ENCODE measurements at regions not wholly inside any gene's neighbourhood (a gene's known extent, or its start where the extent isn't known, plus 50 kb on each side); places are given as distances from the start of the nearest gene placed in this dataset.

DNA sequence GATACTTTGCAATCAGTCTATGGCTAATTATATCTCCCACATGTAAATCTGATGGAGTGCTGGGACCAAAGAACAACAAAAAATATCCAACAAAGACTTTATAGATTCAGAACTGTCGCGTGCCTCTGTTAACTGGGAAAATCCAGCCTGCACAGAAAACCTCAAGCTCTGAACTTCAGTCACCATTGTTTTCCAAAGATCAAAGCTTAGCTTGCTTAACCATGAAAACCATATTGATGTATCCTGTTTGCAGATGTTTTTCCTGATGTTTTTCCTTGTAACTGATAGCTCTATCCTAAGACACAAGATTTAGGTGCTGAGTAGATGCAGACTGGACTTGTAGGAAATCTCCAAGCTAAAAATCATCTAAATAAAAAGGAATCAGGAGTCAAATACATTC lies 163.7 kb downstream of the GXYLT1 start:
- no peak for DNase-seq

- DNase-seq: no peak
These were observed 164.3 kb downstream of the GXYLT1 start for GRCh38 chr12:41980390-41980789.

DNA sequence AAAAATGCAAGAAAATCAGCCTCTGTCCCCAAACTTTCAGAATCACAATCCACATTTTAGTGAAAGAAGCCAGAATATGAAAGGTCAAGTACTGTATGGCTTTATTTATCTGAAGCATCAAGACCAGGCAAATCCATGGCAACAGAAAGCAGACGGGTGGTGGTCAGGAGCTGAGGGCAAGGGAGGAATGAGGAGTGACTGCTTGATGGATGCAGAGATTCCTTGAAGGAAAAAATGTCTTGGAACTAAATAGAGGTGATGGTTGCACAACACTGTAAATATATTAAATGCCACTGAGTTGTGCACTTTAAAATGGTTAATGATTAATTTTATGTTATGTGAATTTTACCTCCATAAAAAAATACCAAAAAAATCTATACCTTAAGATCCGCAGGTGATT lies 165.1 kb downstream of the GXYLT1 start:
- no peak for DNase-seq

DNA sequence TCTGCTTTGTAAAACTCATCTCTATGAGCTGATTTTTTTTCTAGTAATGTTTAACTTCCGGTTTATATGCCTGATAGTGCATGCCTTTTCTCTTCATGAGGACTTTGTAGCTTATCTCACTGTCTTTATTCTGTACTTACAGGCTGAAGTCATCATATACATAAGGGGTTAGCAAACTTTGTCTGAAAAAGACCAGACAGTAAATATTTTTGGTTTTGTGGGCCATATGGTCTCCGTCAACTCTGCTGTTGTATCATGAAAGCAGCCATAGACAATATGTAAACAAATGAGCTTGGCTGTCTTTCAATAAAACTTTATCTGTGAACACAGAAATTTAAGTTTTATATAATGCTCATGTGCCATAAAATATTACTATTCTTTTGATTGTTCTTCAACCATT lies 172.1 kb downstream of the GXYLT1 start:
- no peak for DNase-seq

DNA sequence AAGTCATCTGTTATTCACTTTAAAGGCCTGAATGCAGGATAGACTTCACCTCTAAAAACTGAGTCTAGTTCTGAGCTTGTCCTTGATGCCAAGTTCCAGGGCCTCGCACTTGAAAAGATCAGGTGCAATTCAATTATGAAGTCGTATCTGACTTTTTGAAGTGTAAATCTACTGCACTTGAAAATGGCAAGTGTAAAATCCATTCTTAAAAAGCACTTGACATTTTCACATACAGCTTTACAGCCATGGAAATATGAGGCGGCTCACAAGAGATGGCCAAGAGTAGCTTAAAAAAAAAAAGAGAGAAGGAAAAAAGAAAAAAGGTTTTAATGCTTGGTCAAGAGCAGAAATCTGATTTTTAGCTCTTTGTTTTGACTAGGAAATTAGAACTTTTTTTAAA lies 172.5 kb downstream of the GXYLT1 start:
- DNase-seq: no peak

GRCh38 chr12:41970744-41971143 lies 173.9 kb downstream of the GXYLT1 start:
- DNase-seq: no peak

DNA sequence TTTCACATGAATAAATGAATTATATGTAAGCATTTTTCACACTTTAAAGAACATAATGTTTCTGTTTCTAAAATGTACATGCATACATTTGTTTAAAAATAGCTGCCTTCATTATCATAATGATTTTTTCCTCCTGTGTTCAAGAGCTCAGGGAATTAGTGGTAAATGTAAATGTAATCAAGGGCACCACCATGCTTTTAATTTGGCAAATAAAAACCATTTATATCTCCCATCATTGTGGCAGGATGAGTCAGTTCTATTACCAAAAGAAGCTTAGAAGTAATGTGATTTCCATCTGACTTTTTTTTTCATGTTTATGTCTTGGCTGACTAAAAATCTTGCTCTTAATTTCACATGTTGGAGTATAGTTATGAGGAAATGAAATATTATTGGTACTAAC lies 176.1 kb downstream of the GXYLT1 start:
- DNase-seq: no peak

DNA sequence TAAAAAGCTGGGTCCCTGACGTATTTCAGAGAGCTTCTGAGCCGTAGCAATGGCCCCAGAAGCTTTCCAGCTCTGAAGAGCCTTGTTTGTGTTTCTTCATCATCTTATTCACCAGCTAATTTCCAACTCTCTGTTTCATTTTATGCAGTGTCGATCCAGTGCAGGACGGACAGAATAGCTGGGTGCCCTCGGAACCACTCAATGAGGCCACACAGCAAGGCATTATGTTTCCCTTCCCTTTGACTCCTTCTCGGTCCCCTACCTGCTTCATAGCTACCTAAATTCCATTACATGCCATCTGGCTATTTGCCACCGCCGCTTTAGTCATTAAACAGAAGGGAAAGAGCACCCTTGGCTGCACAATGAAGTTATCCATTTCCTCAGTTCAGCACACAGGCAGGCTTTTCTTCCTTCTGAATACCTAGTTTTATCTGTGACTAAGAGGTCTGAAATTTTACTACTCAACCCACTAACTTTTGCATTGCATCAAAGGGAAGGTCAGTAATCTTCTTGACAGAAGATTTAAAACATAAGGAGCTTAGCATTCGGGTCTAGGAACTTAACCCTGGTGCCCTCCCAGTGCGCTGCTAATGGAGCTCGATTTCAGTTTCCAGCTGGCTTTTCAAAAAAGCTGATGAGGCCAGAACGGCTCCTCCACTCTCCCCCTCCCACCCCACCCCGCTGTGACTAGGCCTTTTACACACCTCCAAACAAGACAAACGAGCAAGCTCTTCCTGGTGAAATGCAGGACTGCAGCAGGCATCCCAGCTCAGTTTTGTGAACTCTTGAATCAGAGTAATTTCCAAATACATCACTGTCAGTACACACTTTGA lies 176.8 kb downstream of the GXYLT1 start:
- no peak for DNase-seq

GRCh38 chr12:41966916-41967315 lies 177.8 kb downstream of the GXYLT1 start:
- DNase-seq: no peak

DNA sequence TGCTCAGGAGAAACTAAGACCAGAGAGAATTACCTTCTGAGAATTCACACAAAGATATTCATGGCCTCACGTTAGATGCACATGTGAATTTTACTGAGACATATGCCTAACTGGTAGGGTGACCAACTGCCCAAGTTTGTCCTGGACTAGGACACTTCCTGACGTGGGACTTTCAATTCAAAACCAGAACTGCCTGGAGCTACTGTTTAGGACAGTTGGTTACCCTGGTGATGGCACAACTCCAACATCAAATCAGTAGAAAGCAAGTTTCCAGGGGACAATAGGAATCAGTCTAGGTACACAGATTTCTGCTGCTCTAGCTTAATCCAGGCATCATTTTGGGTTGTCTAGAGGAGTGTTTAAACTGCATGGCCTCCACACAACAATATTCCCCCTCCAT lies 178.7 kb downstream of the GXYLT1 start:
- no peak for DNase-seq

- DNase-seq: no peak
These were observed 181.3 kb downstream of the GXYLT1 start for GRCh38 chr12:41963398-41963797.

DNA sequence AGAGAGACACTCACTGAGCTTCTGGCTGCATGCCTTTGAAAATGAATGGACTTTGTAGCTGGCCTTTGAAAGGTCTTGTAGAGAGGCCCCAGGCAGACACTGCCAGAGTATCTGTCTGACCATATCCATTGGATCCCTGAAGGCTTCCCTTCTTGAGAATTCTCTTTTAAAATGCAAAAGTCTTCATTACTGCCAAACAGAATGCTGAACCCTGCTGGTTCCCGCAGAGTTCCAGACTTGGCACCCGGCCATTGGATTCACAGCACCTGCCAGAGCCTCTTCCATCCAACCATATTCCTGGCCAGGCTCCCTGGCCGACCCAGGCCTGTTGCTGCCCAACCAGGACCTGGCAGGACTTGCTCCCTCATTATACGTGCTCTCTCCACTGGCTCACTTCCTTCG lies 182.5 kb downstream of the GXYLT1 start:
- DNase-seq: no peak

DNA sequence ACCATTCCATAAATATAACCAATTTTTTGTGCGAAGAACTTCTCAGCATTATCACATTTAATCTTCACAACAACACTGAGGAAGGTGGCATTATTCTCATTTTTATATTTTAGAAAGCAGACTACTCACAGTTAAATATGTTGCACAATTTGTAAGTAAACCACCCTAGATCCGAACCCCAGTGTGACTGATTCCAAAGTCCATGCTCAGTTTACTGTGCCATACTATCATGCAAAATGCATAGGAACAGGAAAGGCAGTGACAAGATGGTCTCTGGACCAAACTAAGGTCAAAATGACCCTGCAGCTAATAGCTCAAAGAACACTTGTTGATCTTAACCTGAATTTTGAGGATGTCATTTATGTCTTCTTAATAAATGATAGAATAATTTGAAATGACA lies 185.4 kb downstream of the GXYLT1 start:
- DNase-seq: no peak

- DNase-seq: no peak
These were observed 188.3 kb downstream of the GXYLT1 start for GRCh38 chr12:41956353-41956752.

DNA sequence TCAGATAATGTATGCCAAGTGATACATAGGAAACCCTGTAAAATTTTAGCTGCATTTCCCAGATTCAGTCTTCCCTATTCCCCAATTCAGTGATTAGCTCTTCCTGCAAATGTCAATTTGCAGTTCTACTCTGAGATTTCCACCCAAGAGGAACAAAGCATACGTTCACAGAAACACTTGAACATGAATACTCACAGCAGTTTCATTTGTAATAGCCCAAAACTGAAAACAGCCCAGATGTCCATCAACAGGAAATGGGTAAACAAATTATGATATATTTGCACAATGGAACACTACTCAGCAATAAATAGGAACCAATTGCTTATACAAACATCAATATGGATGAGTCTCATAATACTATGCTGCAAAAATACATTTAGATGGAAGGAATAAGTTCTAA lies 194.2 kb downstream of the GXYLT1 start:
- DNase-seq: no peak

DNA sequence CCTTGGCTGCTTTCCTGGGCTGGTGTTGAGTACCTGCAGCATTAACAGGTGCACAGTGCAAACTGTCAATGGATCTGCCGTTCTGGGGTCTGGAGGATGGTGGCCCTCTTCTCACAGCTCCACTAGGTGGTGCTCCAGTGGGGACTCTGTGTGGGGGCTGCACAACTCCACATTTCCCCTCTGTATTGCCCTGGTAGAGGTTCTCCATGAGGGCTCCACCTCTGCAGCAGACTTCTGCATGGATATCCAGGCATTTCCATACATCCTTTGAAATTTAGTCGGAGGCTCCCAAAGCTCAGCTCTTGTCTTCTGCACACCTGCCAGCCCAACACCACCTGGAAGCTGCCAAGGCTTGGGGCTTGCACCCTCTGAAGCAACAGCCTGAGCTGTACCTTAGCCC lies 198.6 kb downstream of the GXYLT1 start:
- no peak for DNase-seq

DNA sequence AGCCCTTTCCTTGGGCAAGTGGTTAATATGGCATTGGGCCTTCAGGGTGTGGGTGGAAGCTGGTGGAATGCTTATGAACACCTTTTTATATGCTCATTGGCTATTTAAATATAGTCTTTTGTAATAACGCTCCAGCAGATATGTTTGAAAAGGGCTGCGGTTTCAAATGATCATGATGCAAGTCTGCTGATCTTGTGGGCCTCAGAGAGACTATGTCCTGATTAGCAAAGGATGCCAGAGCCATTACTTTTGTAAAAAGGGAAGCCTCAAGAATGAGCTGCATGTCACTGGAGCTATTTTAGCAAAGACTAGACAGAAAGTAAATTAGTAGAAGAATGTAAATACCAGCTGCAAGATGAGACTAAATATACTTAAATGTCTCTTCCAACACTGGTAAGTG lies 200.5 kb downstream of the GXYLT1 start:
- DNase-seq: no peak

DNA sequence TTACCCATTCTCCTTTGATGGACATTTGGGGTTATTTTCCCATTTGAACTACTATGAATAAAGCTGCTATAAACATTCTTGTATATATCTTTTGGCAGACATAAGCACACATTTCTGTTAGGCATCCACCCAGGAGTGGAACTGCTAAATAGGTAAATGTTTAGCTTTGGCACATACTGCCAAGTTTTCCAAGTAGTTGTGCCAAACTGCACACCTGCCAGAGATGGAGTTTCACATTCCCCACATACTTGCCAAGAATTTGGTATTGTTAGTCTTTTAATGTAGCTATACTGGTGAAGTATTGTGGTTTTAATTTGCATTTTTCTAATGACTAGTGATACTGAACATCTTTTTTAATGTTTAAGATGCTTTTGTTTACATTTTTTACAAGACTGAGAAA lies 201.0 kb downstream of the GXYLT1 start:
- DNase-seq: no peak

DNA sequence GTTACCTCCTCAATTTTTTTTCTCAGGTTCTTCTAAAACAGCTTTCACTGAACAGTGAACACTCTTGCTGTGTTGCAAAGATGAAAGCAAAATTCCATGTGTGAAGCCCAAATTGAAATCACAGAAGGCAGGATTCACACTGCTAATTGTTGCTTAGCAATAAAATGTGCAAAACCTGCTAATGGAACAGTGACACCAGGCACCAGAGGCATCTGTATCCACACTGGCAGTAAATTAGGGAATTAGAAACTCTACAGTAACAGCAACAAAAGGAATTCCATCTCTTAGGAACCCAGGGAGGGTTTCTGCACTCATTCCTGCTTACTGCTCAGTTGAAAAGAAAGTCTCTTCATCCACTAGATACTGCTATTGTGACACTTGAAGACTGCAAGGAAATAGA lies 202.3 kb downstream of the GXYLT1 start:
- no peak for DNase-seq

DNA sequence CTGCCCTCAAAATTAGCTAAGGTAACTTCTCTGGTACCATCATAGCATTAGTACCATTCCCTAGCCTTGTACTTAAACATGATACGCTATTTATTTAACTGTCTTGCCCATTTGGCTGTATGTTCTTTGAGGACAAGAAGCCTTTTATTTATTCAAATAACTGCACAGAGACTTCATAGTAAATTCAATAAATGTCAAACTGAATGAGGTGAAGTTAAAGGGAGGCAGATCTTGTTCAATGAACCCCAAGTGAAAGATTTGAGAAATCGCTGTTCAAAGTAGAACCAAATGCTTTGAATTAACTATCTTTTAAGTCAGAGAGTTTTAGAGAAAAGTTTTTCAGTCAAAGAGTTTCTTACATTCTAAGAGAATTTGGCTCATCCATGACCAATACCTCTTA lies 203.6 kb downstream of the GXYLT1 start:
- no peak for DNase-seq

GRCh38 chr12:41940571-41940970 lies 204.1 kb downstream of the GXYLT1 start:
- no peak for DNase-seq

DNA sequence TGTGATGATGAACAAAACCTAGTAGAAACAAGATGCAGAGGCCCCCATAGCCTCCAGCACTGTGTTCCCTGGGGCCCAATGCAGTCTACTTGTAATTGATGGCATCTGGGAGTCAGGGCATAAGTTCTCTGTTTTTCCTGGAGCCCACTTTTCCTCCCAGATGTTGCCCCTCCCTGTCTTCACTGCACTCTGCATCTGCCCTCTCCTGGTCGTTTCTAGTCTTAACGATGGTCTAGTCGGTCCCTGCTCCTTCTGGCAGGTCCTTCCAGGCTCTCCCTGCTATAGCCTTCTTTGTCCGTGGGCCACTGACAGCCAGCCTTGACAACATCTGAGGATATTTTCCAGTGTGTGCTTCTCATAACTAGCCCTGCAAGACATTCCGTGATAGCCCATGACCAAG lies 208.3 kb downstream of the GXYLT1 start:
- DNase-seq: no peak

DNA sequence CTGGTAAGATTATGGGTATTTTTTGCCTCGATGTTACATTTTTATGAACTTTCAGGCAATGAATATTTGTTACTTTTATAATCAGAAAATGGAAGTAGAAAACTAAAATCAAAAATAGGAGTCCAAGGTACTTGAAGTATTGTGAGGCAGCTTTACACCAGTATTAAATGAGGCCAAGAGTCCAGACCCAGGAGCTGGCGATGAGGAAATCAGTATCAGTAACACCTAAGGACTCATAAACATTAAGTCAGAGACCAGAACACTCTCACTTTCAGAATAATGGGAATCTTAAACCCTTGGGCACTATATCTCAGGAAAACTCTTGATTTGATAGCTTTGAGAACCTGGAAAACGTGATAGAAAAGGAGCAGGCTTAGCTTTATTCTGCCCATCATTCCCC lies 208.8 kb downstream of the GXYLT1 start:
- DNase-seq: no peak

GRCh38 chr12:41932470-41932991 lies 212.1 kb downstream of the GXYLT1 start:
- peak; percentile 5 for DNase-seq

- no peak for DNase-seq
These were observed 213.7 kb downstream of the GXYLT1 start for GRCh38 chr12:41930866-41931437.
